HEK293T (cell line): ENCODE measurements at regions not wholly inside any gene's neighbourhood (a gene's known extent, or its start where the extent isn't known, plus 50 kb on each side); places are given as distances from the start of the nearest gene placed in this dataset.

Experiments
- CTCF ChIA-PET: fragments of 350-600 bp; formaldehyde crosslinking; extraction: SDS; loops from one replicate; lab custom pipeline; 2021; ENCODE audit warnings: antibody characterized with exemption, inconsistent platforms; lab: Yijun Ruan, JAX
- POLR2A ChIA-PET: fragments of 350-600 bp; formaldehyde crosslinking; extraction: SDS; loops from one replicate; lab custom pipeline; 2020; ENCODE audit warnings: antibody characterized with exemption, inconsistent platforms; lab: Yijun Ruan, JAX
- DNase-seq: peaks from one replicate; pipeline ENCODE4 v3.0.0; 2012; ENCODE audit warnings: mixed read lengths; ENCODE audit errors: extremely low spot score
- ARNT ChIP-seq: fragments of 450-650 bp; IDR thresholded peaks from 2 replicates; pipeline ENCODE4 v1.6.1; 2017; ENCODE audit warnings: mild to moderate bottlenecking
- BHLHE40 ChIP-seq: fragments of 450-650 bp; IDR thresholded peaks from 2 replicates; pipeline ENCODE4 v1.6.1; 2016; ENCODE audit warnings: mild to moderate bottlenecking, moderate library complexity, borderline replicate concordance
- CTBP1 ChIP-seq: fragments of 450-650 bp; IDR thresholded peaks from 2 replicates; pipeline ENCODE4 v1.6.1; 2016; ENCODE audit warnings: borderline replicate concordance
- ELF4 ChIP-seq: fragments of 450-650 bp; IDR thresholded peaks from 2 replicates; pipeline ENCODE4 v1.6.1; 2017; ENCODE audit warnings: antibody characterized with exemption
- FOXA1 ChIP-seq: fragments of 450-650 bp; IDR thresholded peaks from 2 replicates; pipeline ENCODE4 v1.6.1; 2016; ENCODE audit warnings: mild to moderate bottlenecking
- FOXK2 ChIP-seq: fragments of 450-650 bp; IDR thresholded peaks from 2 replicates; pipeline ENCODE4 v1.6.1; 2016; ENCODE audit warnings: mild to moderate bottlenecking
- FOXM1 ChIP-seq: fragments of 450-650 bp; IDR thresholded peaks from 2 replicates; pipeline ENCODE4 v1.6.1; 2017; ENCODE audit warnings: mild to moderate bottlenecking, borderline replicate concordance
- HDGF ChIP-seq: fragments of 450-650 bp; IDR thresholded peaks from 2 replicates; pipeline ENCODE4 v1.6.1; 2017; ENCODE audit warnings: antibody characterized with exemption, borderline replicate concordance
- L3MBTL2 ChIP-seq: fragments of 450-650 bp; conservative IDR thresholded peaks from 2 replicates; pipeline ENCODE4 v1.6.1; 2016; ENCODE audit warnings: mild to moderate bottlenecking
- LEF1 ChIP-seq: fragments of 450-650 bp; IDR thresholded peaks from 2 replicates; pipeline ENCODE4 v1.6.1; 2017; ENCODE audit warnings: mild to moderate bottlenecking, borderline replicate concordance
- NFRKB ChIP-seq: fragments of 450-650 bp; IDR thresholded peaks from 2 replicates; pipeline ENCODE4 v1.6.1; 2016; ENCODE audit warnings: mild to moderate bottlenecking, moderate library complexity
- PKNOX1 ChIP-seq: fragments of 450-650 bp; IDR thresholded peaks from 2 replicates; pipeline ENCODE4 v1.6.1; 2016
- SP1 ChIP-seq: fragments of 450-650 bp; IDR thresholded peaks from 2 replicates; pipeline ENCODE4 v1.6.1; 2017
- SUZ12 ChIP-seq: fragments of 450-650 bp; IDR thresholded peaks from 2 replicates; pipeline ENCODE4 v1.6.1; 2016; ENCODE audit warnings: mild to moderate bottlenecking
- TARDBP ChIP-seq: fragments of 450-650 bp; IDR thresholded peaks from 2 replicates; pipeline ENCODE4 v1.6.1; 2016
- ZNF384 ChIP-seq: fragments of 450-650 bp; IDR thresholded peaks from 2 replicates; pipeline ENCODE4 v1.6.1; 2016

GRCh38 chr12:23434154-23434553 is 515.3 kb downstream of the SOX5 start:
- CTCF ChIA-PET = no interaction called here
- no peak for TF ChIP-seq ARNT
- no peak for TF ChIP-seq L3MBTL2
- no peak for TF ChIP-seq NFRKB
- TF ChIP-seq ZNF384 = no peak
- TF ChIP-seq FOXK2 = no peak
- no peak for TF ChIP-seq SP1
- TF ChIP-seq SUZ12 = no peak
- TF ChIP-seq TARDBP = no peak
- no peak for TF ChIP-seq FOXA1
- no peak for TF ChIP-seq BHLHE40
- no peak for TF ChIP-seq CTBP1
- TF ChIP-seq PKNOX1 = no peak
- no peak for TF ChIP-seq ELF4
- TF ChIP-seq FOXM1 = no peak

GRCh38 chr12:23446746-23447145 is 502.7 kb downstream of the SOX5 start:
- CTCF ChIA-PET = no interaction called here
- TF ChIP-seq L3MBTL2 (no peak), ZNF384 (no peak), PKNOX1 (no peak), CTBP1 (no peak), NFRKB (no peak), LEF1 (no peak)
- POLR2A ChIA-PET = no interaction called here
- no peak for DNase-seq

More at GRCh38 chr12:23434154-23434553, 515.3 kb downstream of the SOX5 start:
- no peak for DNase-seq
- POLR2A ChIA-PET = no interaction called here

- TF ChIP-seq SP1 (no peak), ARNT (no peak), CTBP1 (no peak)
- DNase-seq = no peak
- ChIA-PET POLR2A (no interaction called here), CTCF (no interaction called here)
Observed at GRCh38 chr12:23450810-23451209, 498.7 kb downstream of the SOX5 start.

GRCh38 chr12:23455283-23455682 is 494.2 kb downstream of the SOX5 start:
- ChIA-PET POLR2A (no interaction called here), CTCF (no interaction called here)
- DNase-seq = no peak
- TF ChIP-seq PKNOX1 (no peak), HDGF (no peak), BHLHE40 (no peak), ZNF384 (no peak), NFRKB (no peak), SUZ12 (no peak), TARDBP (no peak), LEF1 (no peak), L3MBTL2 (no peak), FOXA1 (no peak), ELF4 (no peak), ARNT (no peak), CTBP1 (no peak), FOXM1 (no peak), SP1 (no peak), FOXK2 (no peak)

GRCh38 chr12:23458640-23459039 is 490.8 kb downstream of the SOX5 start:
- no peak for DNase-seq
- CTCF ChIA-PET = no interaction called here
- POLR2A ChIA-PET = no interaction called here
- TF ChIP-seq SP1 (no peak), HDGF (no peak), BHLHE40 (no peak)

GRCh38 chr12:23462546-23462945 is 486.9 kb downstream of the SOX5 start:
- ChIA-PET POLR2A (no interaction called here), CTCF (no interaction called here)
- TF ChIP-seq SP1 (no peak), FOXA1 (no peak), CTBP1 (no peak), ELF4 (no peak), ARNT (no peak), SUZ12 (no peak), PKNOX1 (no peak), BHLHE40 (no peak), NFRKB (no peak), FOXK2 (no peak), ZNF384 (no peak)
- no peak for DNase-seq

- no peak for DNase-seq
- TF ChIP-seq PKNOX1 = no peak
- TF ChIP-seq ARNT = no peak
- TF ChIP-seq FOXK2 = no peak
- ChIA-PET CTCF (no interaction called here), POLR2A (no interaction called here)
Observed at GRCh38 chr12:23463172-23463571, 486.3 kb downstream of the SOX5 start.
